HG02884 (cell line): ENCODE measurements at regions not wholly inside any gene's neighbourhood (a gene's known extent, or its start where the extent isn't known, plus 50 kb on each side); places are given as distances from the start of the nearest gene placed in this dataset.
"Not testable (repeated sequence)": the region's sequence is repeated elsewhere in the genome, so short reads cannot be mapped to it uniquely, and the experiment has no call there.

Experiments used
- ATAC-seq: cut with Tn5 transposase; IDR thresholded peaks from one replicate; pipeline ENCODE4 v1.9.1; 2021; ENCODE audit warnings: mild to moderate bottlenecking, moderate library complexity; ENCODE audit not compliant: unreplicated experiment

GRCh38 chr16:88128556-88128955 lies 177.3 kb downstream of the BANP start:
- ATAC-seq: no peak

GRCh38 chr16:88129133-88129532 lies 177.9 kb downstream of the BANP start:
- not testable (repeated sequence) for ATAC-seq

- ATAC-seq: no peak
Observed at GRCh38 chr16:88130016-88130415, 178.8 kb downstream of the BANP start.

GRCh38 chr16:88130681-88131080 lies 179.4 kb downstream of the BANP start:
- no peak for ATAC-seq

GRCh38 chr16:88131256-88131655 lies 180.0 kb downstream of the BANP start:
- ATAC-seq: no peak

GRCh38 chr16:88131966-88132365 lies 180.7 kb downstream of the BANP start:
- ATAC-seq: no peak

GRCh38 chr16:88132836-88133506 lies 181.7 kb downstream of the BANP start:
- ATAC-seq: no peak

- no peak for ATAC-seq
Observed at GRCh38 chr16:88133507-88133843, 182.2 kb downstream of the BANP start.

GRCh38 chr16:88134172-88134898 lies 183.1 kb downstream of the BANP start:
- not testable (repeated sequence) for ATAC-seq

GRCh38 chr16:88134899-88135682 lies 183.9 kb downstream of the BANP start:
- not testable (repeated sequence) for ATAC-seq

GRCh38 chr16:88136211-88136713 lies 185.0 kb downstream of the BANP start:
- ATAC-seq: not testable (repeated sequence)

- ATAC-seq: not testable (repeated sequence)
Observed at GRCh38 chr16:88136939-88137338, 185.7 kb downstream of the BANP start.

- not testable (repeated sequence) for ATAC-seq
Observed at GRCh38 chr16:88139141-88139540, 187.9 kb downstream of the BANP start.

GRCh38 chr16:88140195-88140594 lies 189.0 kb downstream of the BANP start:
- ATAC-seq: not testable (repeated sequence)

GRCh38 chr16:88141580-88141979 lies 190.3 kb downstream of the BANP start:
- ATAC-seq: no peak

- ATAC-seq: not testable (repeated sequence)
Observed at GRCh38 chr16:88142056-88142935, 191.1 kb downstream of the BANP start.

- not testable (repeated sequence) for ATAC-seq
Observed at GRCh38 chr16:88143122-88144027, 192.1 kb downstream of the BANP start.

GRCh38 chr16:88144028-88144511 lies 192.8 kb downstream of the BANP start:
- ATAC-seq: no peak

GRCh38 chr16:88145376-88145775 lies 194.1 kb downstream of the BANP start:
- not testable (repeated sequence) for ATAC-seq
